Activated CD8-positive, alpha-beta T cell treated with anti-CD3 and anti-CD28 coated beads, Interleukin-2, amount 10 ng/mL, durations not matched to agents 7 days and 5 days (primary cell): ENCODE measurements at regions not wholly inside any gene's neighbourhood (a gene's known extent, or its start where the extent isn't known, plus 50 kb on each side); places are given as distances from the start of the nearest gene placed in this dataset.

Experiments
- ATAC-seq: fragments of 150-1000 bp; cut with Tn5 transposase; one replicate; pipeline ENCODE4 v1.10.0; 2021; ENCODE audit warnings: moderate library complexity
- CTCF ChIA-PET: fragments of 350-600 bp; sonication (Branson Sonifier 250); formaldehyde crosslinking; loops from one replicate; lab custom pipeline; 2021; ENCODE audit warnings: antibody characterized with exemption; lab: Charles Lee
- POLR2A ChIA-PET: fragments of 350-600 bp; sonication (Branson Sonifier 250); formaldehyde crosslinking; loops from one replicate; lab custom pipeline; 2021; ENCODE audit warnings: antibody characterized with exemption; lab: Charles Lee
- DNase-seq: peaks from one replicate; pipeline ENCODE4 v3.0.0-alpha.2; 2020
- H3K27ac Mint-ChIP-seq: one replicate; pipeline ENCODE4 v1.8.0; 2021; ENCODE audit warnings: mild to moderate bottlenecking, mixed read lengths
- H3K27me3 Mint-ChIP-seq: one replicate; pipeline ENCODE4 v1.8.0; 2021; ENCODE audit warnings: low read depth, mixed read lengths
- H3K36me3 Mint-ChIP-seq: one replicate; pipeline ENCODE4 v1.8.0; 2021; ENCODE audit warnings: low read depth, mixed read lengths
- H3K4me1 Mint-ChIP-seq: one replicate; pipeline ENCODE4 v1.8.0; 2021; ENCODE audit warnings: low read depth, mixed read lengths
- H3K4me3 Mint-ChIP-seq: one replicate; pipeline ENCODE4 v1.8.0; 2021; ENCODE audit warnings: mild to moderate bottlenecking, mixed read lengths
- H3K9me3 Mint-ChIP-seq: one replicate; pipeline ENCODE4 v1.8.0; 2022; ENCODE audit warnings: mixed read lengths; ENCODE audit not compliant: insufficient read depth

DNA sequence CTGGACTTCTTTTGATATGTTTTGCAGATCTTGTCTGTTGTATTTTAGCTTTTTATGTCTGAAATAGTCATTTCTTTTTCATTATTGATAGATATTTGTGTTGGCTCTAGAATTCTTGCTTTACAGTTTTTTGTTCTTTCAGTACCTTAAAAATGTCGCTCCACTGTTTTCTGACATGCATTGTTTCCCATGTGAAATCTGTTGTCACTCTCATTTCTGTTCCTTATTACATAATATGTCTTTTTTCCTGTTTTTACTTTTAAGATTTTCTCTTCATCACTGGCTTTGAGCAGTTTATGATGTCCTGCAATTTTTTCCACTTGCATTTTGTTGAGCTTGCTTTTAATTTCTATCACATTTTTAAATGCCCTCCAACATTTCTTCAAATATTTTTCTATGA is 270.4 kb upstream of the TARS1 start:
- H3K4me3 Mint-ChIP-seq = no peak overlapping the region
- H3K4me1 Mint-ChIP-seq = no peaks in the 10 kb centered on the region
- no peaks in the 10 kb centered on the region for H3K27me3 Mint-ChIP-seq
- H3K27ac Mint-ChIP-seq = no peak overlapping the region
- ATAC-seq (no peak), DNase-seq (no peak)
- POLR2A ChIA-PET = no interaction called here
- H3K36me3 Mint-ChIP-seq = no peaks in the 10 kb centered on the region
- CTCF ChIA-PET = no interaction called here
- peaks cover 15% of the 10 kb centered on the region for H3K9me3 Mint-ChIP-seq

- H3K36me3 Mint-ChIP-seq = no peaks in the 10 kb centered on the region
- no peak overlapping the region for H3K4me3 Mint-ChIP-seq
- H3K4me1 Mint-ChIP-seq = no peaks in the 10 kb centered on the region
- no peaks in the 10 kb centered on the region for H3K27me3 Mint-ChIP-seq
- DNase-seq (no peak), ATAC-seq (no peak)
- CTCF ChIA-PET = no interaction called here
- POLR2A ChIA-PET = no interaction called here
- H3K27ac Mint-ChIP-seq = no peak overlapping the region
- peaks cover 10% of the 10 kb centered on the region for H3K9me3 Mint-ChIP-seq
These were observed 266.4 kb upstream of the TARS1 start for GRCh38 chr5:33174383-33174782.

- Mint-ChIP-seq H3K9me3 (no peaks in the 10 kb centered on the region), H3K4me3 (no peak overlapping the region), H3K4me1 (peaks cover 2% of the 10 kb centered on the region), H3K27me3 (no peaks in the 10 kb centered on the region), H3K27ac (no peak overlapping the region), H3K36me3 (no peaks in the 10 kb centered on the region)
- ChIA-PET CTCF (no interaction called here), POLR2A (no interaction called here)
- DNase-seq (no peak), ATAC-seq (no peak)
These were observed 261.5 kb upstream of the TARS1 start for GRCh38 chr5:33179301-33179700.

DNA sequence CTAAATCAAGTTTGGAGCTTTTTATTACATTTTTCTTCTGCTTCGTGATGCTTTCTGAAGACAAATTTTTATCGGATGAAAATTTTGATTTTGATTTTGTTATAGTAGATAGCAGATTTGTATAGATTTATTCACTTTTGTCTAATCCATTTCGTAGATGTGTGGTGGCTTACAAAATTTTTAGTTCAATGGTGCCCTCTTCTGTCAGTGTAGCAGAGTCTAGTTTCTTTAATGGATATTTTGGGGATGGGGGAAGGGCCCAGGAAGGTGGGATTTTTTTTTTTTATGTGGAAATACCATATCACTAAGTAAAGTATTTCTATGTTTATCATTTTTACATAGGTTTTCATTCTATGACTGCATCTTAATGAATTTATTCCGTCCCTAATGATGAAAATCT is 259.9 kb upstream of the TARS1 start:
- POLR2A ChIA-PET = no interaction called here
- CTCF ChIA-PET = interaction anchor here (0.7 kb wide), 1 partner anchor 130 kb away, joined by 3 read pairs; no protein-coding TSS in a partner anchor
- no peak for ATAC-seq
- no peaks in the 10 kb centered on the region for H3K27me3 Mint-ChIP-seq
- no peaks in the 10 kb centered on the region for H3K36me3 Mint-ChIP-seq
- no peaks in the 10 kb centered on the region for H3K9me3 Mint-ChIP-seq
- no peak overlapping the region for H3K27ac Mint-ChIP-seq
- peaks cover 2% of the 10 kb centered on the region for H3K4me1 Mint-ChIP-seq
- DNase-seq = no peak
- H3K4me3 Mint-ChIP-seq = no peak overlapping the region

GRCh38 chr5:33182986-33183385 is 257.8 kb upstream of the TARS1 start:
- CTCF ChIA-PET = no interaction called here
- H3K27ac Mint-ChIP-seq = no peak overlapping the region
- no peaks in the 10 kb centered on the region for H3K36me3 Mint-ChIP-seq
- POLR2A ChIA-PET = no interaction called here
- no peak overlapping the region for H3K4me3 Mint-ChIP-seq
- peaks cover 2% of the 10 kb centered on the region for H3K4me1 Mint-ChIP-seq
- no peaks in the 10 kb centered on the region for H3K27me3 Mint-ChIP-seq
- H3K9me3 Mint-ChIP-seq = no peaks in the 10 kb centered on the region
- no peak for ATAC-seq
- DNase-seq = no peak

DNA sequence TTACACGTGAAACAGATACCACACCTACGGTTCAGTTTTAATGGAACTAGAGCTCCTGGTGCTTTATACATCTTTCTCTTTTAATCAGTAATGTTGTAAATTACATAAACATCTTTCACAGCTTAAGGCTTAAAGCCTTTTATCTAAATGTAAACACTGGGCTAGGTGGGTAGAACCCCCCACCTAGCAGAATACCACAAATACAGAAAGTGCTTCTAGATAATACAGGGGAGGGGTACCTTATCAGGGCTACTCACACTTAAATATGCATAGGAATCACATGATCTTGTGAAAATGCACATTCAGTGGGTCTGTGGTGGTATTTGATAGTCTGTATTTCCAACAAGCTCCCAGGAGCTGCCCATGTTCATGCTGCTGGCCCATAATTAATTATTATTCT is 256.4 kb upstream of the TARS1 start:
- Mint-ChIP-seq H3K36me3 (no peaks in the 10 kb centered on the region), H3K27me3 (no peaks in the 10 kb centered on the region), H3K4me1 (peaks cover 2% of the 10 kb centered on the region), H3K9me3 (no peaks in the 10 kb centered on the region), H3K27ac (no peak overlapping the region), H3K4me3 (no peak overlapping the region)
- DNase-seq (no peak), ATAC-seq (no peak)
- POLR2A ChIA-PET = no interaction called here
- CTCF ChIA-PET = no interaction called here

DNA sequence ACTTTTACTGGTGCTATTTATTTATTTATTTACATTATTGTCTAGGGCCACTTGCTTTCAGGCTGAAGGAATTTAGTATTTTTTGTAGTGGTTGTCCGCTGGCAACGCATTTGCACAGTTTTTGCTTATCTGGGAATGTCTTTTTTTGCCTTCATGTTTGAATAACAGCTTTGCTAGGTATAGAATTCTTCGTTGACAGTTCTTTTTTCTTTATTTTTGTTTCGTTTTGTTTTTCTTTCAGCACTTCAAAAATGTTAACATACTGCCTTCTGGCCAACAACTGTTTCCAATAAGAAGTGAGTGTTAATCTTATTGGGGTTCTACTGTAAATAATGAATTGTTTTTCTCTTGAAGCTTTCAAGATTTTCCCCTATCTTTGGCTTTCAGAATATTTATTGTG is 252.7 kb upstream of the TARS1 start:
- Mint-ChIP-seq H3K4me1 (peaks cover under 1% of the 10 kb centered on the region), H3K36me3 (no peaks in the 10 kb centered on the region), H3K27ac (no peak overlapping the region), H3K4me3 (no peak overlapping the region), H3K27me3 (no peaks in the 10 kb centered on the region), H3K9me3 (no peaks in the 10 kb centered on the region)
- ATAC-seq (no peak), DNase-seq (no peak)
- CTCF ChIA-PET = no interaction called here
- POLR2A ChIA-PET = no interaction called here

DNA sequence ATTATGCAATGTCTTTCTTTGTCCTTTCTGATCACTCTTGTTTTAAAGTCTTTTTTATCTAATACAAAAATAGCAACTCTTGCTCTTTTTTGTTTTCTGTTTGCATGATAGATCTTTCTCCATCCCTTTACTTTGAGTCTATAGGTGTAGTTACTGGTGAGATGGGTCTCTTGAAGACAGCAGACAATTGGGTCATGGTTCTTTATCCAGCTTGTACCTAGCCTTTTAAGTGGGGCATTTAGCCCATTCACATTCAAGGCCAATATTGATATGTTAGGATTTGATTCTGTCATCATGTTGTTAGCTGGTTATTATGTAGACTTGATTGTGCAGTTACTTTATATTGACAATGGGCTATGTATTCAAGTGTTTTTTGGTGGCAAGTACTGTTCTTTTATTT is 245.9 kb upstream of the TARS1 start:
- CTCF ChIA-PET = no interaction called here
- H3K36me3 Mint-ChIP-seq = no peaks in the 10 kb centered on the region
- no peak overlapping the region for H3K4me3 Mint-ChIP-seq
- H3K9me3 Mint-ChIP-seq = no peaks in the 10 kb centered on the region
- DNase-seq (no peak), ATAC-seq (no peak)
- H3K27me3 Mint-ChIP-seq = no peaks in the 10 kb centered on the region
- H3K4me1 Mint-ChIP-seq = no peaks in the 10 kb centered on the region
- no peak overlapping the region for H3K27ac Mint-ChIP-seq
- POLR2A ChIA-PET = no interaction called here

- H3K9me3 Mint-ChIP-seq = no peaks in the 10 kb centered on the region
- H3K4me1 Mint-ChIP-seq = no peaks in the 10 kb centered on the region
- POLR2A ChIA-PET = no interaction called here
- no peaks in the 10 kb centered on the region for H3K36me3 Mint-ChIP-seq
- ATAC-seq (no peak), DNase-seq (no peak)
- no peaks in the 10 kb centered on the region for H3K27me3 Mint-ChIP-seq
- CTCF ChIA-PET = no interaction called here
- no peak overlapping the region for H3K4me3 Mint-ChIP-seq
- H3K27ac Mint-ChIP-seq = no peak overlapping the region
These were observed 245.2 kb upstream of the TARS1 start for GRCh38 chr5:33195431-33196165.

- Mint-ChIP-seq H3K27ac (no peak overlapping the region), H3K4me1 (no peaks in the 10 kb centered on the region), H3K27me3 (no peaks in the 10 kb centered on the region), H3K9me3 (no peaks in the 10 kb centered on the region), H3K36me3 (no peaks in the 10 kb centered on the region), H3K4me3 (no peak overlapping the region)
- ChIA-PET POLR2A (no interaction called here), CTCF (no interaction called here)
- ATAC-seq (no peak), DNase-seq (no peak)
These were observed 241.9 kb upstream of the TARS1 start for GRCh38 chr5:33198836-33199235.

- Mint-ChIP-seq H3K4me1 (no peaks in the 10 kb centered on the region), H3K4me3 (no peak overlapping the region), H3K27ac (no peak overlapping the region), H3K9me3 (peaks cover 4% of the 10 kb centered on the region), H3K27me3 (no peaks in the 10 kb centered on the region), H3K36me3 (no peaks in the 10 kb centered on the region)
- ChIA-PET CTCF (no interaction called here), POLR2A (no interaction called here)
- no peak for ATAC-seq
- no peak for DNase-seq
These were observed 236.8 kb upstream of the TARS1 start for GRCh38 chr5:33203931-33204330.

GRCh38 chr5:33205079-33205478 is 235.7 kb upstream of the TARS1 start:
- Mint-ChIP-seq H3K4me1 (no peaks in the 10 kb centered on the region), H3K27ac (no peak overlapping the region), H3K27me3 (no peaks in the 10 kb centered on the region), H3K9me3 (peaks cover 4% of the 10 kb centered on the region), H3K4me3 (no peak overlapping the region), H3K36me3 (no peaks in the 10 kb centered on the region)
- ATAC-seq = no peak
- CTCF ChIA-PET = no interaction called here
- POLR2A ChIA-PET = no interaction called here
- DNase-seq = no peak
